GM18858 (cell line): ENCODE measurements at regions not wholly inside any gene's neighbourhood (a gene's known extent, or its start where the extent isn't known, plus 50 kb on each side); places are given as distances from the start of the nearest gene placed in this dataset.

ENCODE experiments used
- ATAC-seq: cut with Tn5 transposase; IDR thresholded peaks from one replicate; pipeline ENCODE4 v1.9.1; 2021; ENCODE audit not compliant: unreplicated experiment

DNA sequence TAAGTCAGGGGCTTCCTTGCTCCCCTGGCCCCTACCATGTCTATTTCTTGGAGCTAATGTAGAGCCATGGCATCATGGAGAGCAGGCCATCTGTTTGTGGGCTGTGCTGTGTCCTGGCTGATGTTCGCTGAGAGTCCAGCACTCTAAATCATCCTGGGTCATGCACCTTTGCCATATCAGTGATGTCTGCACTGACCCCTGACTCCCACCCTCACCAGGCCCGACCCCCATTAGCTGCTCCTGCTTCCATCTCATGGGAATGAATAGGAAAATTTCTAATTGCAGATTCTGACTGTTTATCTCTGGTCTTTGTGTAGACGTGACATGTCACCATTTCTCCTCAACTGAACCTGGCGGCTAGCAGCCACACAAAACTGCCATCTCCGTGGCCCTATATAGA, 236.9 kb downstream of the NSG2 start:
- no peak for ATAC-seq

- ATAC-seq: no peak
These were observed 237.9 kb downstream of the NSG2 start for GRCh38 chr5:174283211-174284005.

- no peak for ATAC-seq
These were observed 239.4 kb downstream of the NSG2 start for GRCh38 chr5:174284873-174285272.

DNA sequence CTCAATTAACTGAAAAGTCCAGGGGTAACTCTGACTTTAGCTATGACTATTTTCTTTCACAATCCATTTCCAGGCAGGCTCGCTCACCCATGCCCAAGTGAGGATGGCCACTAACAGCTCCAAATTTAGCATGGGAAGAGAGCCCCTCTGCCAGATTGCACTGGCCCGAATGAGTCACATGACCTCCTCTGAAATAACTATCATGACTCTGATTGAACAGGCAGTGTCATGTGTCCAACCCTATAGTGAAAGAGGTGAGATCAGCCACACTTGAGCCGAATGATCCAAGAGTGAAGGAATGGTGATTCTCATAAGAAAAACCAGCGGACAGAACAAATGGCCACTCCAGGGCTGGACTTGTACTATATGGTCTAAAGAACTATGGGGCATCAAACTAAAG, 242.3 kb downstream of the NSG2 start:
- ATAC-seq: no peak

DNA sequence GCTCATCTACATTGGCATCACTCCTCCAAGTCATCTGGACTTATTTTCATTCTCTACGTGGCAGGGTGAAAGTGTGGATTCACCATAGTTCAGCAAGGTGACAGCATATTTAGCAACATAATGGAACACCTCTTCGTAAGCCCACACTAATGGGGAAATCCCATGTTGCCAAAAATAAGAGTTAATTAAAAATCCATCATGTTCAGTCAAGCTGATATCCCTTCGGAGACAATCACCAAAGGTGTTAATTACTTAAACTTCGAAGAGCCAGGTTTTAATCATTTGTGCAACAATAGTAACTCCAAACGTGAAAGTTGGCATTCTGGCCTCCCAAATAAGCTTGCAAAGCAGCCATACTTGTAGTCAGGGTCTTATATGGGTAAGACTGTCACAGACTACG, 242.9 kb downstream of the NSG2 start:
- no peak for ATAC-seq

- no peak for ATAC-seq
These were observed 245.7 kb downstream of the NSG2 start for GRCh38 chr5:174291162-174291561.

DNA sequence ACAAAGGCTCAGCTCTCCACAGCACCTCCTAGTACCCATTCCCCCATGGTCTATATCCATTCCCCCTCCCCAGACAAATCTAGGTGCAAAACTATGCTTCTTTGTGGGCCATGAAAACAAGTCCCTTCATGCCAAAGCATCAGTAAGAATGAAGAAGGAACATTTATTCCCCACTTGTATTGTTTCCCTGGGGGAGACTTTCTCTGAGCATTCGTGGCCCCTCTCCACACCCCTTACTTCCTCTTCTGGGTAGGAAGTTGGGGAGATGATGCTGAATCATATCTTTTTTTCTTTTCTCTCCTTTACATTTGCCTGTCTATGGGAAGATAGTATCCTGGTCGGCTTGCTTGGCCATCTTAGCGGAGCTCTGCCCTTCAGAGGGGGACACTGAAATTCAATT, 246.8 kb downstream of the NSG2 start:
- no peak for ATAC-seq

DNA sequence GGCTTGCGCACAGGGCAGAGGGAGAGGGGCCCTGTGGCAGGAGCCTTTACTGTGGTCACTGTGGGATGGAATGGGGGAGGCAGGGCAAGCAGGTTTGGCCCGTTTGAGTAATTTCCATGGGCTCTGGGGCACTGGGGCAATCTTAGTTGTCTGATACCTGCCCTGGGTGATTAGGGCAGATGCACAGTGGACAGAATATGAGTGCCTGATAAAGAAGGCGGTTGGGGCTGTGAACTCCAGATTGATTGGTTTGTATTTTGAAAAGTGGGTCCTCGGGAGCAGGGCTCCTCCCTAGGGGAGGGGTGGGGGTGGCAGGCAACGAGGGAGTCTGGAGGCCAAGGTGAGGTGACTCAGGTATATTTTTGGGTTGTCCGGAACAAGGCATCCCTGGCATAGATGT, 247.5 kb downstream of the NSG2 start:
- no peak for ATAC-seq

DNA sequence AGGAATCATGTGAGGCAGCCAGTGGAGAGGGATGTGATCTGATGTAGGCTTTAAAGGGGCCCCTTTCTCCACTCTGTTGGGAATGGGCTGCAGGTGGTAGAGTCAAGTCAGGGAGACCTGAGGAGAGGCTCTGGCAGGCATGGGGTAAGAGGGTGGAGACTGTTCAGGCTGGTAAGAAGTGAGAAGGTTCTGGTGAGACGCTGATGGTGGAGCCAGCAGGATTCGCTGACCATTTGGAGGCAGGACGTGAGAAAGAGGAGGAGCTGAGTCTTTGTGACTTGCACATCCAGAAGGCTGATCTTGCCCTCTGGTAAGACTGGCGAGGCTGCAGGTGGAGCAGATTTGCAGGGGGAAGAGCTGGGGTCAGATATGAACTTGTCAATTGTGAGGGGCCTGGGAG, 248.0 kb downstream of the NSG2 start:
- no peak for ATAC-seq

DNA sequence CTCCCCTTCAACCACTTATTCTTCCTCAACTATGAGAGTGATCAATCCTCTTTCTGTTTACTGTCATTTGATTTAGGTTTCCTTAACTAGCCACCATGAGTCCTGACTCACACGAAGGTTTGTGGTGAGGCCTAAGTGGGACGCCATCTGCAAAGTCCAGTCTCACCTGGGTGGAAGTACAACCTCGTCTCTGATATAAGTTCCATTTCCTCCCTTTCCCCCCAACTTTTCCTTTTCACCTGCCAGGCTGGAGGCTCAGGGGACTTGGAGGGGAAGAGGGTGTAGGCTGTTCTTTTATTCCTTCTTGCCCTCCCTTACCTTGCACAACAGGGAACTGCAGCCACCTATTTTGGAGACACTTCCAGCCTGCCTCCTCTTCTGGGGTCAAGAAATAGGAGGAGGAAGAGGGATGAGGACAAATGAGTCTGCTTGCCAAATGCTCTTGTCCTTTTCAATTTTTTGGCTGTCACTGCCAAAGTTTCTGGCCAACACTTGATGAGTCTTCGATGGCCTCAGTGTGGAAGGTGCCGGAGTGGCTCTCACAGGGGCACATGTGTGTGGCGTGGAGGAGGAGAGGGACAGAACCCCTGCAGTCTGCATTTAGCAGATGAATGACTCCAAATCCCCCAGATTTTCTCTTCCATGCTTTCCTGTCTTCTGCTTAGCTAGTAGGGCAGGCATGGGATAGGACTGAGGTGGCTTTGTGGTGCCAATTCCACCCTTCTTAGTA, 249.6 kb downstream of the NSG2 start:
- ATAC-seq: no peak

- no peak for ATAC-seq
These were observed 250.4 kb downstream of the NSG2 start for GRCh38 chr5:174295702-174296436.

- no peak for ATAC-seq
These were observed 254.8 kb downstream of the NSG2 start for GRCh38 chr5:174300118-174300940.

DNA sequence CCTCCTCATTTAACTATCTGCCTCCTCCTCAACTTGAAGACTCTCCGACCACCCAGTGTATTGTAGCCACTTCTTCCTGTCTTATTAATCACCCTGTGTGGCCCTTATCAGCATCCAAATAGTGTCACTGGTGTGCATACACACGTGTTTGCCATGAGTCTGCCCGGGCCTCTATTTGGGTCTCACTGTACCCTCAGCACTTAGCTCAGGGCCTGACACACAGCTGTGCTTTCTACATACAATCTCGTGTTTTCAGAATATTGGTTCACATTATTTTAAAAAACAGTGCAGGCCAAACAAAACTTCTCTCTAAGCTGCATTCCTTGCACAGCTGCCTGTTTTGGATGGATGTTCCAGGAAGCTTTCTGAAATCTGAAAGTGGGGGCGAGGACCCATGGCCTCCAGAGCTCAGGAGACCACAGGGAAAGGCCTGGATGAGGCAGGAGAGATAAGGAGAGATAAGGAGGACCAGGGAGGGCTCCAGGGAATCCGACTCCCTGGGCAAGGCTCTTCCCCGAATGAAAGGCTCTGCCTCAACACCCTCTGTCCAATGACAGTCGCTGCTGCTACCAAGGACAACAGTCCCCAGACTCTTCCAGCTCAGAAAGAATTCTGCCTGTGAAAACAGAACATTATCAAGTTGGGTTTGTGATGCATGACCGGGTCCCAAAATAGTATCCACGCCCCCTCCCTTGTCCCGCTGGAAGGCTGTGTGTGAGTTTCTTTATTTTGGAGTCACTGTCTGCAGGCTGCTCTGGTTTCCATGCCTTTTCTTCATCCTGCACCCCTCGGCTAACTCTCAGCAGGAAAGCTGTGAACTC, 255.6 kb downstream of the NSG2 start:
- ATAC-seq: no peak

DNA sequence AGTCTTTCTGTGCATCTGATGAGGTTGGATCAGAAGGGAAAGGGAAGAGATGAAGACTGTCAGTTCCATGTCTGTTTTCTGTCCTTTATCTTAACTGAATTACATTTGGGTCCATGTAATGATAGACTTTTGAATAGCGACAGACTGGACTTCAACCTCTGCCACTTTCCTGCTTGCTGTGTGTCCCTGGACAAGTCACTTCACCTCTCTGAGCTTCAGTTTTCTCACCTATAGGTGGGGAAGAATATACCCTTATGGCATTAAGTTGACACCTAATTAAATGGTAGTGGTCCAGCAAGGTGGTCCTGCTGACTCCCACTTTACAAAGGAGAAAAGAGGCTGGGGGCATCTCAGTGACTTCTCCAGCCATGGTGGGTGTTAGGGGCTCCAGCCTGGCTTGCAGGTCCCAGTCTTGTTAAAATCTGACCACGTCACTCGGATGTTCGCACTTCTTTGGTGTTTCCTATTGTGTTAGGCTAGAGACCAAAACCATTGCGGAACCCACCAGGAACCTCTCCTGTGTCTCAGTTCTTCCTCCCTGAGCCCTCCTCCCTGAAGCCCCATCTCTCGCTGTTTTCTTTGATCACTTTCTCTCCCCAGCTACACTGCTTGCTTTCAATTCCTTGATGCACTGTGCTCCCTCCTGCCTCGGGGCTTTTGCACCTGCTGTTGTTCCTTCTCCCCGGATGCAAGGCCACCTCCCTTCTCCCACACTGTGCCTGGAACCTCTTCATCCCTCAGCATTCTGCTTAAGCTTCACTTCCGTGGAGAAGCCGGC, 256.5 kb downstream of the NSG2 start:
- no peak for ATAC-seq

DNA sequence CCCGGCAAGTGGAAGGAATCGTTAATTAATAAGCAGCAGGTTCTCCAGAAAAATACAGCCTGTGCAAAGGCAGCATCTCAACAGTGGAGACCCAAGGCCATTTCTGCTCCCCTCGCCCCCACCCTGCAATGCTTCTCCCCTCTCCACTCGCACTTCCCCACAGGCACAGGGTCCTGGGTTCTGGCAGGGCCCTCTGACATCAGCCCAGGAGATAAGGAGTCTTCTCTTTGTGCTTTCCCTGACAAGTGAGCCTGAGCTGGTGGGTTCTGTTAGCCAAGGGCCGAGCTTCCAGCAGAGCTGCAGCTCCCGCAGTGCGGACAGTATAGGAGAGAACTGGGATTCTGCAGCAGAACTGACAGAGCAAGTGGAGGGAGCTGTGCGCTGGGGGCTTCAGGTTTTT, 257.5 kb downstream of the NSG2 start:
- ATAC-seq: no peak

- no peak for ATAC-seq
These were observed 258.0 kb downstream of the NSG2 start for GRCh38 chr5:174303437-174304045.

- no peak for ATAC-seq
These were observed 259.8 kb downstream of the NSG2 start for GRCh38 chr5:174305241-174305681.

- no peak for ATAC-seq
These were observed 261.0 kb downstream of the NSG2 start for GRCh38 chr5:174306345-174307030.
